Germinal center (tissue), 1 donor: ENCODE measurements at regions not wholly inside any gene's neighbourhood (a gene's known extent, or its start where the extent isn't known, plus 50 kb on each side); places are given as distances from the start of the nearest gene placed in this dataset.

Experiments used
- DNase-seq: peaks from one replicate; pipeline ENCODE4 v3.0.0; 2012; ENCODE audit warnings: mixed read lengths, low spot score

DNA sequence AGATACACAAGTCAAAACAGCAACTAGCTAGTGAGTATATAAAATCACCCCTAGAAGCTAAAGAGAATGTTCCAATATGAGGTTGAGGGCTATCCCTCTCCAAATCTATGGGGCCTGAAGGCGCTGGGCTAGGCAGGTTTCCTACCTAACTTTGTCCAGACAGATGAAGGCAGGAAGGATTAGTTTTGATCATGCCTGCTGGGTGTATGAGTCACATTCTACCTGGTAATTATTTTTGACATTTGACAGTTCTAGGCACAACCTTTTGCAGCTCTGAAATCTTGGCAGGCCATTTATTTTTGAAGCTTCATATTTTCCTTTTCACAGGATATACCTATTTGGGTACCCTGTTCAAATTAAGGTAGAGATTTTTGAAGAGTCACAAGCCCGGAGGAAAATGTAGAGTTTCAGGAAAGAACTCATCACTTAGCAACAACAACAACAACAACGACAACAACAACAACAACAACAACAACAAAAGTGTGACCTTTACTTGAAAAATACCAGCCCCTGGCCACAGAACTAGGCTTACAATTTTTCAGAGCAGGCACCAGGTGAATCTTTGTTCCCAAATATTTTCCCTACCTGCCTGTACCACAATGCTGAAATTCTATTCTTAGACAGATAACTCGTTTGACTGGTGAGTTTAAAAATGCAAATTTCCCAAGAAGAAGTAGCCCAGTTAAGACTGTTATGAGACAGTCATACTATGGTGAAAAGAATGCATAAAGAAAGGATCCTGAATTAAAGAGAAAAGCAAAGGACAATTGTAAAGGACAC, 175.5 kb upstream of the TUT7 start:
- no peak for DNase-seq

DNA sequence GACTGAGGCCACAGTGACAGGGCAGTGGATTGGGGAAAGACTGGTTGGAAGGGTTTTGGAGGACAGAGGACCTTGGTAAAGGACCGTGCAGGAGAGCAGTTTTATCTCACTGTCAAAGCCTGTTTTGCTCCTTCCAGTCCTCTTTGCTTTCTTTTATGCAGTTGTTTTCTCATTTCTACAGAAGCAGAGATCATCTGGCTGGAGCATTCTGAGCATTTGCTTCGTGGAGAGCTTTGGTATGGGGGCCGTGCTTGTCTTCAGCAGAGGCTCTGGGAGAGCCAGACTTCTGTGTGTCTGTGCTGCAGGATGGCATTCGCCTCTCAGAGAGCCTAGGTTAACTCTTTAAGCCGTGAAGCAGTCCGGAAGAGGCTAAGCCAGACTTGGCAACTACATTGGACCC, 171.8 kb upstream of the TUT7 start:
- DNase-seq = no peak

DNA sequence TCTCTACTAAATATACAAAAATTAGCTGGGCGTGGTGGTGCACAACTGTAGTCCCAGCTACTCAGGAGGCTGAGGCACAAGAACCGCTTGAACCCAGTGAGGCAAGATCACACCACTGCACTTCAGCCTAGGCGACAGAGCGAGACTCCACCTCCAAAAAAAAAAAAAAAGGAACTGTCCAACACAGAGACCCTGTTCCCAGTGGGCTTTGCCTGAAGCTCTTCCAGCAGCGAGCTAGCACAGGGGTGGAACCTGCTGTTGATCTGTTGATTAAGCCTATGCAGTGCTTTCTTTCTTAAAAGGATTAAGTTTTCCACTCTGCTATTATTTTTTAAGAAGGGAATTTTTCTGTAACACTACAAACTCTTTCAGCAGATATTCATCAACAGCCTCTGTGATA, 171.0 kb upstream of the TUT7 start:
- no peak for DNase-seq

DNA sequence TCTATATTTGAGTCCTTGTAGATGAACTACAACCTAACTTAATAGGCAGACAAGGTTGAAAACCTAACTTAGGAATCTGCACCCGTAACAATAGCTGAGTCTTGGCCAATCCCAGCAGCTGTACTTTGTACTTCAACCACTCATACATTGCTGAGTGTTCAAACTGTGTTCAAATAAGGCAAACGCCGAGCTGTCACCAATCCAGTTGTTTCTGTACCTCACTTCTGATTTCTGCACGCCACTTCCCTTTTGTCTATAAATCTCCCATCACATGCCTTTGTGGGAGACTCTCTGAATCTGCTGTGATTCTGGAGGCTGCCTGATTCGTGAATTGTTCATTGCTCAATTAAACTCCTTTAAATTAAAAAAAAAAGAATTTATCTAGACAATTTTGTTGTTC, 167.8 kb upstream of the TUT7 start:
- no peak for DNase-seq

DNA sequence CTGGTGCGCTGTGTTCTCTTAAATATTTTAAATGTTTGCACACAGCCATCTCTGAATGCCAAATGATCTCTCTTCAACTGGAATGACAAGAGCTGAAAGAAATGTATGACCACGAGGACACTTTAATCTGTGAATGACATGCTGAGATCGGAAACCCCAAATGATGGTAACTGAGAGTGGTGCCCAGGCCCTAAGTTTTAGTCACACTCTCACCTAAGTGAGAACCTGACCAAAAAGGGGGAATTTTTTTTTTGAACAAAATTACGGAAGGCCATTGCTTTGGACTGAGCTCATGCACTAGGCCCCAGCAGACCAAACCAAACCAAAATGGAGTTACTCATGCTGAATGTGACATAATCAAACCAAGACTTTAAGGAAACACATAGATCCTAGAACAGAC, 167.1 kb upstream of the TUT7 start:
- DNase-seq = no peak

DNA sequence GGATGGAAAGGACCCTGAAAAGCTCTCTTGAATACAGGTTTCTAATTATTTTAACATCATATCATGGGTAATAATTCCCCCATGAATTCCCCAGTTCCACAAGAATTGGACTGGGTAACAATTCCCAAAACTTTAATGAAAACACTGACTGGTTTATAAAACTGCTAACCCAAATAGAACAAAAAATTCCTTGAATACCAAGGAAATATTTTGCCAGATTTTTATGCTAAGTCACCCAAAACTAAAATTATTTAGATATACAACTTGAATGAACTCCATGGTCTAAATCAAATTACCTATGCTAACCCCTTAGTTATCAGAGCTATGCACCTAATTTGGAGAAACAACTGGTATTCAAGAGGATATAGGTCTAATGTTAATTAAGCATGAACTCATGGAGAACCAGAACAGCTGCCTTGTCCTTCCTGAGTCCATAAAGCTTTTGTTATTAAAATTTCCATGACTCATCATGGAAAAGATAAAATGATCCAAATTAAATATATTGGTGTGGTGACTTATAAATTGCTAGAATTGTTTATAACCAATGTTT, 164.9 kb upstream of the TUT7 start:
- DNase-seq = no peak

DNA sequence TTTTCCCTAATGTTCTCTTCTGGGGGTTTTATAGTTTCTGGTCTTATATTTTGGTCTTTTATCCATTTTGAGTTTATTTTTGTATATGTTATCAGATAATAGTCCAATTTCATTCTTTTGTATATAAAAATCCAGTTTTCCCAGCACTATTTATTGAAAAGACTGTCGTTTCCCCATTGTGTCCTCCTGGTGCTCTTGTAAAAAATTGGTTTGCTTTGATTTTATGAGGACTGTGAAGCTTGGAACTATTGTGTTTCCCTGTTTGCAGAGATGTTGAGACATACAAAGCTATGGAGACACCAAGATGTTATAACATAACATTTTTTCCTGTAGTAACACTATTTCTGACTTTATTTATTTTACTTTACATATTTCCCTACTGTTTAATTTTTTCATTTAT, 163.3 kb upstream of the TUT7 start:
- DNase-seq = no peak

DNA sequence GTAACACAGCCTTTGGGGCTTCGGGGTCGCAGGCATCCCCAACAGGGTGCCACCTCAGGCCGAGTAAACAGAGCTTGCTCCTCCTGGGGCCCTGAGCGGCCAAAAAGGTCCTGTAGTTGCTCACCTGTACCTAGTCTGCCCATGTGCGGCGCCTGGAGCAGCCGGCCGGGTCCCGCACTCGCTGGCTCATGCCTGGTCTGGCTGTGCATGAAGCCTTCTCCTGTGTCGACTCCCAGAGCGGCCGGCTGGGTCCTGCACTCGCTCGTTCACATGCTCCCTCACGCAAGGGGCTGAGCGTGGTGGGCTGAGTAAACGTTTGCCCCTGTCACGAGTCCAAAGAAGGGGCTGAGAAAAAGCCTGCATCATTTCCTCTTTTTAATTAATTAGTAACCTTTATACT, 162.4 kb upstream of the TUT7 start:
- no peak for DNase-seq

DNA sequence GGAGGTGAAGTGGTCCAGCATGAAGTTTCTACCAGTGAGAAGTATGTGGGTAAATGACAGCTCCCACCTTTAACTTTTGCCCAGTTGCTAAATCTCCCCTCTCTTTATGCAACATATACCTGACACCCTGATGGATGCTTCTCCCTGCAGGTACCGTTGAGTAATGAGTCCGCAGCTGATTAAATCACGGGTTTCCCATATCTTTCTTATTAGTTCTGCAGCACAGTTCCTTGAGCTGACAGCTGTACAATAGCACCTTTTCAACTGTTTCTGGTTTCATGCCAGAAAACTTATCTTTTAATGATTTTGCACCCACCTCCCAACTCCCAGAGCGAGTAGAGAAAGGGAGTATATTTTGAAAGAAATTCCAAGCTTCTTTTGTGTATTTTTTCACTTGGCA, 161.0 kb upstream of the TUT7 start:
- no peak for DNase-seq

DNA sequence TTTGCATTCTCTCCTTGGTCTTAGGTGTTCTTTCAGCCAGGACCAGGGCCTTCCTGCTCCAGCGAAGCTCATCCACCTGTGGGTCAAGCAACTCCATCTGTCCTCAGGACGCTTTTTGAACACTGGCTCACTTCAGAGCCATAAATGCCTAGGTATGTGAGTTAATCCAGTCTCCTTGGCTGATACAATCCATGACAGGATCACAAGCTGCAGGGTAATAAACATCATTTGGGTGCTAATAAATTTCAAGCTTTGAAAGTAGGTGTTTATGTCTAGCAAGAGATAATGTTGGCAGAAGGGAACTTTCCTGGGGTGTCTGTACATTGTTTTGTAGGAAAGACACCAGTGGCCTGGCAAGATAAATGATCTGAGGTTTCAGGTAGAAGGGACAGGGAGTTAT, 159.2 kb upstream of the TUT7 start:
- no peak for DNase-seq

DNA sequence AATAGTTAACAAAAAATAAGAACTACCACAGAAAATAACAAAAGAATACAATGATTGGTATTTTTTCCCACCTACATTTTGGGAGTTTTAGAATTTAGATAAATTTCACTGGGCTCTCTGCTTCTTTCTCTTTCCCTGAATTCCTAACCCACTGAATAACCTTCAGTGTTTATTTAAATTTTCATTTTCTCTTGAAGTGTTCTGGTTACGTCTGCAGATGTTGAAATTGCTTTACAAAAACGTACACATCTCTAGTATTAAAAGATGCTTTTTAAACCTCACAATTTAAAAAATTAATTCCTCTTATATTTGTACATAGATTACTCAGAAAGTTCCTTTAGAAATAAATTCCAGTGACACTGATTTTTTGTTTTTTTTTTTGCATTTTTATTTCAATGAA, 158.7 kb upstream of the TUT7 start:
- no peak for DNase-seq

DNA sequence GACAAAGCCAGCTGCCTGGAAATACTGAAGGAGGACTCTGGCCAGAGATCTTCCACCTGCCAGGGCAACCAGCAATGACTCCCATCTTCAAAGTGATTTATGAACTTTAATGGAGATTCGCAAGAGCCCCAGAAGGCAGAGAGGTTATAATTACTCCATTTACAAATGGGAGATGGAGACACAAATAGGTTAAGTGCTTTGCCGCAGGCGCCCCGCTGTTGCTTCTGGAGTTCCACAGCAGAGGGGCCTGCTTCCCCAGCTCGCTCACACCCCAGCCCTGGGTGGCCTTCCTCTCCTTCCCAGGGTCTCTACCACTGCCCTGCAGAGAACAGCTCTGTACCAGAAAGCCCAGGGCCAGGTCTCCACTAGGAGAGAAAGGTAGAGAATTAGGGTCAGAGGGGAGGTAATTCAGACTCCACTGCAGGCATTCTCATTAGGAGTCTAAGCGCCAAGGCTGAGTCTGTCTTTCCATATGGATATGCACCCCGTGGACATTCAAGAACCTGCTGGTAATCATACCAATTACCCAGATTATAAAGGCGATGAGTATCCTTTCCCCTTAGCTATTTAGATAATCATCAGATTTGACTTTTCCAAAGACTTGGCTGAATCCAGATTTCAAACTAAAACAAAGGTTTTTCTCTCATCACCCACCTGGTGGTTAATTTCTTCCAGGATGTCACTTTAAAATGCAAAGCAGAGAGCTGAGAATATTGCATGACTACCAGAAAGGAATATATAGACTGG, 157.6 kb upstream of the TUT7 start:
- DNase-seq = no peak

DNA sequence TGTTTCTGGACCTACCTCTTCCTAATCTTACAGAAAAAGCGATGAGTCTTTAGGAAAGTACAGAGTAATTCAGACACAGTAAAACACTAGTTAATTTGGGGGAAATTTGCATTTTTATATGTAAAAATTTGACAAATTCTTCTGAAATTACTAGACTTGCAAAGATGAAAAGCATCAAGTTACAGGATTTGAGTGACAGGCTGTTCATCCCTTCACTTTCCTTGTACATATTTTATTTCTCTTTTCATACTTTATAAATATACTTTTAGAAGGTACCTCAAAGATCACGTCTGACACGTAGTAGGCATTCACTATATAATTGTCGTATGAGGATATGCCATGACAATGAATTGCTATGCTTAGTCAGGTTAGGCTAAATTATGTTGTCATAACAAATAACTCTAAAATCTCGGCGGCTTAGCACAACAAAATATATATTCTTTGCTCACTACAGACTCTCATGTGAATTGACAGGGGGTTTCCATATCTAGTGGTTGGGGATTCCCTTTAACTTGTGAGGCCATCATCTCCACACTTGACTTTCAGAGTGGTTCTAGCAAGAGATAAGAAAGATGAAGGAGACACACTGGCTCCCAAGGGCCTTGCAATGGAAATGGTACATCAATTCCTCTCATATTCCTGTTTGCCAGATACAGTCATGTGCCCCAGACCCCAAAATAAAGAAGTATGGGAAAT, 154.1 kb upstream of the TUT7 start:
- no peak for DNase-seq

DNA sequence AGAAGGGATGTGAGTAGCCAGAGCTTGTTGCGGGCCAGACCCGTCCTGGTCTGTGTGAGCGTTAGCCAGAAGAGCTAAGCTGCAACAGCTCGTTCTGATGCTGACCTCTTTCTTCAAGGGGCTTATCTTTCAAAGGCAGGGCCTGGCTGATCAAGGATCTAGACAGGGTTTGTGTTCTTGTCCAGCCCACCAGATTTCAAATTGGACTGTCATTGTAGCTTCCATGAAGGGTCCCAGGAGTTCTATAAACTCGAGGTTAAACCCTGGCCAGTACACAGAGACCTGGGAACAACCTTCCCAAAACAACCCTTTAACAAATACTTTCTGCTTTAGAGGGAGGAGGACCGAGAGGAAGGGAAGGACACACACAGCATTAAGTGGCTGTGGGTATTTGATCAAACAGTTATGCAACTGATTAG, 153.0 kb upstream of the TUT7 start:
- DNase-seq = no peak

DNA sequence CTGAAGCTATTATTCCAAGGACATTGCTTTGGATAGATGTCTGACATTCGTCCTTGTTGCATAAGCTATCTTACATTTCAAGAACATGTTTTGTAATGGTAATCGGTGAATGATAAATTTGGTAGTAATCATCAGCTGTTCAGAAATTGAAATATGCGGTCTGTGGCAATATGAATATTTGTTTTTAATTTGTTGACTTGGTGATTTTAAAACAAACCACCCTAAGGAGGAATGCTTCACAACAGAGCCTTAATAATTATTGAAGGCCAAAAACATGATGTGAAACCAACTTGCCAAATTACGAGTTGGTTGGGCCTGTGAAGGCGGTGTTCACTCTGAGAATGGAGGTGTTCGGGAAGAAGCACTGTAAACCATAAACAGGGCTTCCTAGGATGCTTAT, 149.7 kb upstream of the TUT7 start:
- no peak for DNase-seq

DNA sequence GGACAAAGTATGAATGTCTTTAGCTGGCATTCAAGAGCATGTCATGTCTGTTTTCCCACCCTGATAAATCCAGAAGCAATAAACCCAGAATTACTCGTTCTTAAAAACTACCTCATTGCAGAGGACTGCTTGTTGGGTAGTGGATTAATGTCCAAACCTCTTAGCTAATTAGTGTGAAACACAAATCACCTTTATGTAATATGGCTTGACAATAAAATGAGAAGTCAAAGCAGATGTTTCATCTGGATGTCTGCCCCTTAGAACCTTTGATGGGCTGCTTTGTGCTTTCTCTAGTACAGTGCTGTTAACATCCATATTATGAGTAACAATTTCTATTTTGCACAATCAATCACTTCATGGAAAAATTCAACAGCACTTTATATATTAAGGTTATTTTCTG, 149.1 kb upstream of the TUT7 start:
- DNase-seq = no peak

DNA sequence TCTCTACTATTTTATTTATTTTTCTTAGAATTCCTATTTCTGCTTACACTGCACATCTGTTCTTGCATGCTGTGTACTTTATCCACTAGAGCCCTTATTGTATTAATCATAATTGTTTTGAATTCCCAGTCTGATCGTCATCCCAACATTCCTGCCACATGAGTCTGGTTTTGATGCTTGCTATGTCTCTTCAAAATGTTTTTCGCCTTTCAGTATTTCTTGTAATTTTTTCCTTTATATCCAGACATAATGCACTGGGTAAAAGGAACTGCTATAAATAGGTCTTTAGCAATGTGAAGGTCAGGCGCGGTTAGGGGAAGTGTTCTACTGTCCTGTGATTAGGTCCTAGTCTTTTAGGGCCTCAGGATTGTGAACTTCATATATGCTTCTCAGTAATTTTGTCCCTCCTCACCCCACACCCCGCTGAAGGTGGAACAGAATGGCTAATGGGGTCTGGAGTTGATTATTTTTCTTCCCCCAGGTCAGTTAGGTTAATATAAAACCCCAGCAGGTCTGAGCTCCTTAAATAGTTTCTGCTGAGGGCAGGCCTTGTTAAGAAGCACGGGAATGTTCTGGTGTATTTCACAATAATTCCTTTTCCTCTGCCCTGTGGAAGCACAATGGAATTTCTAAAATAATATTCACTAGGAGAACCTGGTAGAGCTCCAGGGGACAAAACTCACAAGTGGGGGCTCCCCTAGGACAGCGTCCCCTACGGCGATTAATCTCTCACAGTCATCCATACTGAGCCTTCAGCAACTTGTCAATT, 146.6 kb upstream of the TUT7 start:
- no peak for DNase-seq

DNA sequence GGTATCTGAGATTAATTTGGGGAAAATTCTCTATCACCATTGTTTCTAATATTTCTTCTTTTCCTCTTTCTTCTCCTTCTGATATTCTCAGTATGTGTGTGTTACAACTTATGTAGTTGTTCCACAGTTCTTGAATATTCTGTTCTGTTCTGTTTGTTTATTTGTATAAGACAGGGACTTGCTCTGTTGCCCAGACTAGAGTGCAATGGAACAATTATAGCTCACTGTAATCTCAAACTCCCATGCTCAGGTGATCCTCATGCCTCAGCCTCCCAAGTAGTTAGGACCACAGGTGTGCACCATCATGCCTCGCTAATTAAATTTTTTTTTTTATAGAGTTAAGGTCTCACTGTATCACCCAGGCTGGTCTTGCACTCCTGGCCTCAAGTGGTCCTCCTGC, 145.8 kb upstream of the TUT7 start:
- DNase-seq = no peak

DNA sequence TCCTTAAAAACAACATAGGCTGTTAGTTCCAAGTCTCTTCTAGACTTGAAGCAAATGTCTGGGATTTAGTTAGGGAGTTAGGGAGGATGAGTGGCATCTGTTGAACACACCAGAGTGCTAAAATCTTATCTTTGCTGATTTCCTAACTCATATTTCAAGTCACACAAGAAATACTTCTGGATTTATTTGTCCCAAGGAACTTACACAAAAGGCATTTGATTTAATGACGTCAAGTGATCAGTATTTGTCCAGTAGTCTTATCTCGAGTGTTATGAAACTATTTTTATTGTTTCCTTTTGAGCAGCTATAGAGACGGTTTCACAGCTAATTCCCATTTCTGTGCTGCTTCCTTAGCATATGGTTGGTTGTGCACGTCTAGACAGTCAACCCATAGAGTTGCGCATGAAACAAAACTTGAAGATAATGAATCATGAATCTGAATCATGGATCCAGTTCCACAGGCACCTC, 140.5 kb upstream of the TUT7 start:
- no peak for DNase-seq

DNA sequence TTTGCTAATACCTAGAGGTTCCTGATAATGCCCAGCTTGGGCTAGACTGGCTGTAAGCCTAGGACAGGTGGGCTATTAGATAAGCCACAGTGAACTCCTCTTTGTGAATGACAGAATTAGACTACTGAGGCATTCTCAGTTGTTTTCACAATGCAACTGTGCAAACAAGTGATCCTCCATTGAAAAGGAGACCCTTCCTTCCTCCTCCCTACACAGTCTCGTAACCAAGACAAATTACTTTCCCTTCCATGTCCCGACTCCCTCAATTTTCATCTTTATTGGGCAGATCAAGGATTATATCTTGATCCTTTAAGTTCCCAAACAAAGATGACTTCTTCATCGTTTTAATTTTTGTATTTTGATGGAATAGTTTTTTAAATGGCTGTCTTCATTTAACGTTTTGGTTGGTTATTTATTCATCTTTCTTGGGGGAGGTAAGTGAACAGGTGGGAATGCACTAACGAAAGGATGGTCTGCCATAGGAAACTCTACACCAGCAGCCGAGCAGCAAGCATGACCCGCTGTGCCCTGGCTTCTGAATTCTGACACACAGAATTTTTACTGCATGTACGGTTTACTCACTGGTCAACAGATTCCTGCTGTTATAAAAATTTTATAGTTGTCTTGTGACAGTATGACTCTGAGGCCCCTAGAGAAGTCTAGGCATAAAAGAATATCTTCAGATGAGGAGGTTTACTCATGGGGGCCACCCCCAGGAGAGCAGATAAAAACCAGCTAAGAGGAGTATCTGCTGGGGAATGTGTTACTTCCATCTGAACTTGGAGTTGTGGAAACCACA, 137.5 kb upstream of the TUT7 start:
- no peak for DNase-seq

DNA sequence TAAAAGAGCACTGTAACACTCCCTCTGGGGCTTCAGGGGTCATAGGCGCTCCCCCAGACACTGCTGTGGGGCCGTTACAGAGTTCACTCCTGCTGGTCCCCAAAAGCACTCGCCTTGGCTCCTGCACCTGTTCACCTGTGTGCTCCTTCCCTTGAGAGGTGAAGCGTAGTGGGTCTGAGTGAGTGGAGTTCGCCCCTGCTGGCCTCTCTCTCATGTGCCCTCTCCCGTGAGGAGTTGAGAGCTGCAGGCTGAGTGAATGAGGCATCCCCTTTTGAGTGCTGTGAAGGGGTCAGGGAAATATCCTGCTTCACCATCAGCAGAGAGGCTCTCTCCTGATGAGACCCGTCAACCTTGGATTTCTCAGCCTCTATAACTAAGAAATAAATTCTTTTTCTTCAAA, 134.6 kb upstream of the TUT7 start:
- no peak for DNase-seq
